Endothelial cell of umbilical vein (primary cell): ENCODE measurements at regions not wholly inside any gene's neighbourhood (a gene's known extent, or its start where the extent isn't known, plus 50 kb on each side); places are given as distances from the start of the nearest gene placed in this dataset.

ENCODE experiments used
- BruUV-seq: library from RNA; stranded (reverse); fragments of 400-500 nt; replicated peaks from 2 replicates; lab custom pipeline; 2021; lab: Mats Ljungman, UMichigan
- CTCF ChIA-PET: fragments of 300-600, 350-600 bp; sonication (Branson Sonifier 250); formaldehyde crosslinking; loops from one replicate; lab custom pipeline; 2021; ENCODE audit warnings: antibody characterized with exemption, inconsistent platforms; lab: Charles Lee
- POLR2A ChIA-PET: fragments of 300-600, 350-600 bp; sonication (Branson Sonifier 250); formaldehyde crosslinking; loops from one replicate; lab custom pipeline; 2021; ENCODE audit warnings: antibody characterized with exemption, inconsistent platforms; lab: Charles Lee
- DNase-seq: peaks from one replicate; pipeline ENCODE4 v3.0.0-alpha.2; 2011; ENCODE audit warnings: low read depth, low spot score
- FAIRE-seq: peaks from 2 replicates; lab custom pipeline; 2011; peaks lifted over from hg19 to GRCh38; lab: Jason Lieb, UNC
- H2AFZ ChIP-seq: 2 replicates; pipeline ENCODE4 v1.6.0; 2012; ENCODE audit warnings: low read depth, low read length, control low read depth, inconsistent platforms
- H3K27ac ChIP-seq: 2 replicates; pipeline ENCODE4 v1.5.1; 2011; ENCODE audit warnings: low read depth, mild to moderate bottlenecking, control low read depth, low read length, moderate library complexity; ENCODE audit not compliant: insufficient read depth
- H3K27me3 ChIP-seq, 2 experiments: 2 replicates each; pipeline versions ENCODE4 v1.6.0 to v1.6.1; 2011; ENCODE audit warnings: low read length in 2 of 2, mixed read lengths in 1 of 2; ENCODE audit not compliant: control insufficient read depth in 2 of 2, insufficient read depth in 2 of 2
- H3K36me3 ChIP-seq, 2 experiments: 2 replicates in 1 of 2; 3 replicates in 1 of 2; pipeline ENCODE4 v1.5.1; 2011; ENCODE audit warnings: low read length in 2 of 2, mild to moderate bottlenecking in 1 of 2, moderate library complexity in 1 of 2; ENCODE audit not compliant: control insufficient read depth in 2 of 2, insufficient read depth in 2 of 2; ENCODE audit errors: extremely low read depth in 1 of 2
- H3K4me1 ChIP-seq: 3 replicates; pipeline ENCODE4 v1.5.1; 2011; ENCODE audit warnings: mild to moderate bottlenecking, low read length; ENCODE audit not compliant: control insufficient read depth, insufficient read depth; ENCODE audit errors: extremely low read depth
- H3K4me2 ChIP-seq: 2 replicates; pipeline ENCODE4 v1.6.1; 2011; ENCODE audit warnings: low read length, control low read depth, mixed read lengths; ENCODE audit not compliant: insufficient read depth
- H3K4me3 ChIP-seq, 3 experiments: fragments of 200-600 bp in 1 of 3; sonication (generic), shearing (Covaris generic) in 1 of 3; replicated peaks in 1 of 3; 2 replicates each; pipeline ENCODE4 v1.5.1; 2011 to 2016; ENCODE audit warnings: control low read depth in 3 of 3, low read length in 3 of 3, mild to moderate bottlenecking in 2 of 3, inconsistent platforms in 1 of 3, low read depth in 1 of 3, moderate library complexity in 1 of 3; ENCODE audit not compliant: insufficient read depth in 1 of 3
- H3K79me2 ChIP-seq: 2 replicates; pipeline ENCODE4 v1.6.0; 2012; ENCODE audit warnings: low read length, inconsistent platforms; ENCODE audit not compliant: control insufficient read depth, insufficient read depth
- H3K9ac ChIP-seq: replicated peaks from 2 replicates; pipeline ENCODE3; 2011; ENCODE audit warnings: low read length, control low read depth; ENCODE audit not compliant: insufficient read depth; ENCODE audit errors: extremely low read depth
- H3K9me1 ChIP-seq: replicated peaks from 3 replicates; pipeline ENCODE4 v1.6.0; 2011; ENCODE audit warnings: mild to moderate bottlenecking, low read length; ENCODE audit not compliant: control insufficient read depth, insufficient read depth; ENCODE audit errors: extremely low read depth
- H3K9me3 ChIP-seq: replicated peaks from 2 replicates; pipeline ENCODE4 v1.5.1; 2012; ENCODE audit warnings: low read length, inconsistent platforms; ENCODE audit not compliant: control insufficient read depth, insufficient read depth
- H4K20me1 ChIP-seq: replicated peaks from 2 replicates; pipeline ENCODE3; 2011; ENCODE audit warnings: mild to moderate bottlenecking, low read length; ENCODE audit not compliant: control insufficient read depth, insufficient read depth; ENCODE audit errors: extremely low read depth
- EZH2 ChIP-seq: IDR thresholded peaks from 2 replicates; pipeline ENCODE4 v1.6.1; 2012; ENCODE audit warnings: borderline replicate concordance, low read depth, mild to moderate bottlenecking, moderate library complexity, low read length, inconsistent platforms; ENCODE audit not compliant: severe bottlenecking
- FOS ChIP-seq: IDR thresholded peaks from 2 replicates; pipeline ENCODE4 v1.6.1; 2011; ENCODE audit warnings: mild to moderate bottlenecking, low read length, moderate library complexity, borderline replicate concordance; ENCODE audit not compliant: insufficient read depth
- GATA2 ChIP-seq: IDR thresholded peaks from 2 replicates; pipeline ENCODE4 v1.7.0; 2011; ENCODE audit warnings: low read depth, mild to moderate bottlenecking, moderate library complexity, mixed read lengths, low read length; ENCODE audit not compliant: insufficient read length, insufficient read depth
- JUN ChIP-seq: IDR thresholded peaks from 2 replicates; pipeline ENCODE4 v1.6.1; 2011; ENCODE audit warnings: borderline replicate concordance, low read depth; ENCODE audit not compliant: insufficient read length, insufficient read depth
- MAX ChIP-seq: IDR thresholded peaks from 2 replicates; pipeline ENCODE4 v1.6.1; 2011; ENCODE audit not compliant: insufficient read depth, insufficient read length
- MYC ChIP-seq: IDR thresholded peaks from one replicate; pipeline ENCODE4 v1.6.1; 2011; ENCODE audit warnings: mild to moderate bottlenecking, low read depth, low read length
- POLR2A ChIP-seq: IDR thresholded peaks from 2 replicates; pipeline ENCODE4 v1.6.1; 2012; ENCODE audit warnings: low read depth, mild to moderate bottlenecking, control low read depth, low read length
- POLR2AphosphoS5 ChIP-seq: IDR thresholded peaks from 2 replicates; pipeline ENCODE4 v1.6.1; 2012; ENCODE audit warnings: low read depth, mild to moderate bottlenecking, control low read depth, low read length, moderate library complexity; ENCODE audit not compliant: insufficient read depth
- dilution Hi-C: fragments of 300-500 bp; cut with MboI; formaldehyde crosslinking; loops from one replicate; pipeline ENCODE4 v1.15.0; 2019; ENCODE audit warnings: low sequenced_read_pairs; ENCODE audit not compliant: extremely low pct_ligation_motif_present
- intact Hi-C: fragments of 100-400 bp; cut with micrococcal nuclease; formaldehyde crosslinking; loops from one replicate; pipeline ENCODE4 v1.10.0; 2022
- TF ChIP-seq, protein P1 (sequence below), 2 donors: IDR thresholded peaks; 1 replicate in 1 of 2; 2 replicates in 1 of 2; pipeline ENCODE4 v1.5.1; 2011; ENCODE audit warnings: low read length in 2 of 2, mild to moderate bottlenecking in 2 of 2, moderate library complexity in 2 of 2, control low read depth in 1 of 2, inconsistent platforms in 1 of 2, low read depth in 1 of 2; ENCODE audit not compliant: insufficient read depth in 1 of 2; ENCODE audit errors: extremely low read depth in 1 of 2

DNA sequence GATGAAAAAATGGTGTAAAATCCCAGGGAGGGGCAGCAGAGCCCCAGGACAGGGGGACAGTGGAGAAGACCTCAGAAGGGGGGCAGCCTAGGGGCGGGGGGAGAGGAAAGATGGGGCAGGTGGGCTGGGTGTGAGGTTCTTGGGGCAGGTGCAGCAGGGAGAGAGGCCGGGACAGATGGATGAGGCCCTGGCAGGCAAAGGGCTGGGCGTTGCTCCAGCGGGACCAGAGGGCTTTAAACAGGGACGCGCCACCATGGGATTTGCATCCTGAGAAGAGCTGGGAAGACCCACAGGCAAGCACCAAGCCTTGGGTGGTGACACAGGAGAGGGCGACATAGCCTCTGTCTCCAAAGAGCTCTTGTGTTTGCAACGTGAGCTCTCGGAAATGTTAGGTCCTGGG, 1342.8 kb downstream of the TBC1D22A start:
- dilution Hi-C loops = no loop called here
- BruUV-seq = no TSS peak
- CTCF ChIA-PET = no interaction called here
- FAIRE-seq (no peak), DNase-seq (no peak)
- H3K4me3 ChIP-seq = no peak overlapping the region
- H3K27ac ChIP-seq = no peak overlapping the region
- no peaks in the 10 kb centered on the region for H3K36me3 ChIP-seq
- H4K20me1 ChIP-seq = no peaks in the 10 kb centered on the region
- no peaks in the 10 kb centered on the region for H3K79me2 ChIP-seq
- POLR2A ChIA-PET = no interaction called here
- no peak overlapping the region for H3K9ac ChIP-seq
- H3K27me3 ChIP-seq = no peaks in the 10 kb centered on the region
- H3K9me1 ChIP-seq = no peaks in the 10 kb centered on the region
- intact Hi-C loops = no loop called here
- TF ChIP-seq FOS = no peak
- no peak for TF ChIP-seq POLR2A
- no peak for TF ChIP-seq MAX
- no peak for TF ChIP-seq EZH2
- no peak for TF ChIP-seq MYC
- TF ChIP-seq GATA2 = no peak
- TF ChIP-seq JUN = no peak
- TF ChIP-seq, protein P1, sequence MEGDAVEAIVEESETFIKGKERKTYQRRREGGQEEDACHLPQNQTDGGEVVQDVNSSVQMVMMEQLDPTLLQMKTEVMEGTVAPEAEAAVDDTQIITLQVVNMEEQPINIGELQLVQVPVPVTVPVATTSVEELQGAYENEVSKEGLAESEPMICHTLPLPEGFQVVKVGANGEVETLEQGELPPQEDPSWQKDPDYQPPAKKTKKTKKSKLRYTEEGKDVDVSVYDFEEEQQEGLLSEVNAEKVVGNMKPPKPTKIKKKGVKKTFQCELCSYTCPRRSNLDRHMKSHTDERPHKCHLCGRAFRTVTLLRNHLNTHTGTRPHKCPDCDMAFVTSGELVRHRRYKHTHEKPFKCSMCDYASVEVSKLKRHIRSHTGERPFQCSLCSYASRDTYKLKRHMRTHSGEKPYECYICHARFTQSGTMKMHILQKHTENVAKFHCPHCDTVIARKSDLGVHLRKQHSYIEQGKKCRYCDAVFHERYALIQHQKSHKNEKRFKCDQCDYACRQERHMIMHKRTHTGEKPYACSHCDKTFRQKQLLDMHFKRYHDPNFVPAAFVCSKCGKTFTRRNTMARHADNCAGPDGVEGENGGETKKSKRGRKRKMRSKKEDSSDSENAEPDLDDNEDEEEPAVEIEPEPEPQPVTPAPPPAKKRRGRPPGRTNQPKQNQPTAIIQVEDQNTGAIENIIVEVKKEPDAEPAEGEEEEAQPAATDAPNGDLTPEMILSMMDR (IDR thresholded peaks at IDR 0.05; ENCODE audit: extremely low read depth in 1 of 2, insufficient read depth in 1 of 2, low read depth in 1 of 2, low read length in 2 of 2) = no peak
- no peak for TF ChIP-seq POLR2AphosphoS5
- no peaks in the 10 kb centered on the region for H3K4me1 ChIP-seq
- no peak overlapping the region for H3K4me2 ChIP-seq
- no peak overlapping the region for H2AFZ ChIP-seq
- peaks cover 11% of the 10 kb centered on the region for H3K9me3 ChIP-seq
